NCI-H748 treated with DMSO at 0.1 percent for 48 hours (cell line): ENCODE measurements at regions not wholly inside any gene's neighbourhood (a gene's known extent, or its start where the extent isn't known, plus 50 kb on each side); places are given as distances from the start of the nearest gene placed in this dataset.

Experiments
- DNase-seq: peaks from one replicate; lab custom pipeline; 2025; lab: John Stamatoyannopoulos, UW

GRCh38 chr3:29183346-29184087, 97.4 kb upstream of the RBMS3 start:
- no peak for DNase-seq

DNA sequence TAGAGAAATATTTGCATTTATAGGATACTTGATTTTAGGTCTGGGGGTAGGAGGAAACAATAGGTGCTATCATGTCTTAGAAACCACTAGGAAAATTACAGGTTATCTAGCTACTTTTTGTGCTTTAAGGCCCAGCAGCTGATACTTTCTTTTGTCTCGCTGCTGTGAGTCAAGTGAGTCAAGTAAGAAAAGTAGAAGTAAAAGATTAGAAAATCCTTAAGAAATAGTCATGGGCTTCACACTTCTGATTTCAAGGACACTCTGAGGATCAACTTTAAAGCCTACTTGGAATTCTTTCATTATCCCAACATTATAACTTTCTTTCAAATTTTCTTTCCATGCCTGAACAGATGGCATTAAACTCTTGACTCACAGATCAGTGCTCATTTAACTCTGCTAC, 95.2 kb upstream of the RBMS3 start:
- DNase-seq = no peak

DNA sequence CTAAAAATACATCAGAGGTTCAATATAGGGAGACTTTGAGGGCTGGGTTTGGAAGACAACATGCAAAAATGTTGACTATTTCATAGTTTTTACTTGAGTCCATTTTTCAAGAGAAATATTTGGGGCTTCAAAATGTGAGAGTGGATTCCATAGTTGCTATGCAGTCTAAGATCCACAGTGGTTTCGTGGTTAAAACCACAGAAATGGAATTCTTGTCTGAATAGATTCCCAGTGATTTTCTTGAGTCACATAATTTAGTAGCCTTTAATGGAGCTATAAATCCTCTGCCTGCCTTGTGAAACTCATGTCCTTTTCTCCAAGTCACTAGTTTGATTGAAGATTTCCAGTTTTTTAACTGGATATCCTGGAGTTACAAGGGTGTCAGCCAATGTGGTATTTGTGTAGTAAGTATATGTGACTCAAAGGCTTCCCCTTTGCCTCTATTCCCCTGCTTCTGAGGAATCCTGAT, 94.7 kb upstream of the RBMS3 start:
- DNase-seq = no peak

- DNase-seq = no peak
These were observed 93.7 kb upstream of the RBMS3 start for GRCh38 chr3:29186982-29187725.

- DNase-seq = no peak
These were observed 91.5 kb upstream of the RBMS3 start for GRCh38 chr3:29189328-29189727.

GRCh38 chr3:29194139-29194538, 86.7 kb upstream of the RBMS3 start:
- no peak for DNase-seq

- no peak for DNase-seq
These were observed 85.8 kb upstream of the RBMS3 start for GRCh38 chr3:29195056-29195455.

GRCh38 chr3:29201604-29202003, 79.3 kb upstream of the RBMS3 start:
- DNase-seq = no peak

DNA sequence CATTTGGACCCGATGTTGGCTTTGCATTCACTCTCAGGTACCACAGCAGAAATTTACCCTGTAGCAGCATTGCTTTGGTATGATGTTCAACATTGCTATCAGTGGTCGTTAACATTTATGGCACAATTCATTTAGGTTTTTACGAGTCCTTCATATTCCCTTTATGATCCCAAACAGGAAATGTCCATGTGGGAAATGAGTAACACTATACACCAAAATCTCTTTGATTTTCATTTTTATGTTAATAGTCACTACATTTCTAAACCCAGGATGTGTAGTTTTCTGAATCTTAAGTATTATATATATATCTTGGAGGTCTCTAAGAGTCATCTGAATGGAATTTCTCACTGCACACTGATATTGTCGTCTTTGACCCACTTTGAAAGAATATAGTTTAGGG, 78.5 kb upstream of the RBMS3 start:
- no peak for DNase-seq

DNA sequence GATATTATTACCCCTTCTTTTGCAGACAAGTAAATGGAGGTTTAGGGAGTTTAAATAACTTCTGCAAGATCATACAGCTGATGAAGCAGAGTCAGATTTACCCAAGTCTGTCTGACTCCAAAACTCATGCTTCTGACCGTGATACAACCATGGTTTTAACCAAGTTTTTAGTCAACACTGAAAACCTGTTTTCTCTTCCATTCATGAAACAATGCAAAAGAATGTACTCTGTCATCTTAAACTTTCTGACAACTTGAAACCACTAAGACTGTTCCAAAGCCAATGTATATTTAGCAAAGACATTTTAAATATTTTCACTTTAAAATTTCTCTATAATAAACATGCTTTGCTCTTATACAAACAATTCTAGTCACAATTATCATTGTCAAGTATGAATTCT, 77.0 kb upstream of the RBMS3 start:
- DNase-seq = no peak

DNA sequence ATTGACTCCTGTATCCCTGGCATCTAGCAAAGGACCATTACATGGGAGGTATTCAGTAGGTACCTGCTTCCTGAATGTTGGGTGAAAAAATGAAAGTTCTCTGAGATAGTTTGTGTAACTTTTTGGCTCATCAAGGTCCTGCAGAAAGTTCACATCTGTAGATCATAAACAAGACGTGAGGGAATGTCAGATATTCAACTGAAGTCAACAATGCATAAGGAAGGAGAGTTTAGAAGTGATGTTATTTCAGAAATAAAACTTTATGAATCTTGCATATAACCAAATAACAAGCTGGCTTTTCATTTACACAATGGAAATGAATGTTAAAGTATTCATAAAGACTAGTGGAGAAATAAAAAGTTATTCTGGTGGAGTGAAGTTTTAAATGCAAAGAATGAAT, 73.4 kb upstream of the RBMS3 start:
- no peak for DNase-seq

GRCh38 chr3:29212789-29213433, 68.0 kb upstream of the RBMS3 start:
- no peak for DNase-seq

GRCh38 chr3:29214009-29214658, 66.7 kb upstream of the RBMS3 start:
- DNase-seq = no peak

- DNase-seq = no peak
These were observed 64.9 kb upstream of the RBMS3 start for GRCh38 chr3:29215948-29216347.

- DNase-seq = no peak
These were observed 54.2 kb upstream of the RBMS3 start for GRCh38 chr3:29226706-29227105.

- no peak for DNase-seq
These were observed 53.6 kb upstream of the RBMS3 start for GRCh38 chr3:29227307-29227706.
